ENCODE measurements at regions not wholly inside any gene's neighbourhood (a gene's known extent, or its start where the extent isn't known, plus 50 kb on each side); places are given as distances from the start of the nearest gene placed in this dataset.
A peak's percentile ranks its signal among the peaks of the same experiment; 100 is the strongest.
"Not testable (repeated sequence)": the region's sequence is repeated elsewhere in the genome, so short reads cannot be mapped to it uniquely, and the experiment has no call there.

DNA sequence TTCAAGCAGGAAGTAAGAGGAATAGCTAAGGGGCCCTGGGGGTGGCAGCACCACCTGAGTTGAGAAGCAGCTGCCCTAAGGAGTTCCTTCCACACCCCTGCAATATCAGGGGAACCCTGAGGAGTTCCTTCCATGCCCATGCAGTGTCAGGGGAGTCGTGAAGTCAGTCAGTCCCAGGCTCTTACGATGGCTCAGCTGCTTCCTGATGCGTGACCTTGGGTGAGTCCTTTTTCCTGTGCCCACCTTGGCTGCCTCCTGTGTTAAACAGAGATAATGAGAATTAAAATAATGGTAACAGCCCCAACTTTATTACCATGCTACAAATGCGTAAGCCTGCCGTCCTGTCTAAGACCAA is 181.1 kb downstream of the MIAT start:
- Histone ChIP-seq H3K4me3 (no peak overlapping the region), H3K4me1 (ENCODE audit: low read depth) (peaks cover 3% of the 10 kb centered on the region), H3K9me3 (ENCODE audit: low read depth) (no peaks in the 10 kb centered on the region), H3K36me3 (no peaks in the 10 kb centered on the region), H3K27ac (no peak overlapping the region), H3K27me3 (no peaks in the 10 kb centered on the region)
- TF ChIP-seq, protein P1, sequence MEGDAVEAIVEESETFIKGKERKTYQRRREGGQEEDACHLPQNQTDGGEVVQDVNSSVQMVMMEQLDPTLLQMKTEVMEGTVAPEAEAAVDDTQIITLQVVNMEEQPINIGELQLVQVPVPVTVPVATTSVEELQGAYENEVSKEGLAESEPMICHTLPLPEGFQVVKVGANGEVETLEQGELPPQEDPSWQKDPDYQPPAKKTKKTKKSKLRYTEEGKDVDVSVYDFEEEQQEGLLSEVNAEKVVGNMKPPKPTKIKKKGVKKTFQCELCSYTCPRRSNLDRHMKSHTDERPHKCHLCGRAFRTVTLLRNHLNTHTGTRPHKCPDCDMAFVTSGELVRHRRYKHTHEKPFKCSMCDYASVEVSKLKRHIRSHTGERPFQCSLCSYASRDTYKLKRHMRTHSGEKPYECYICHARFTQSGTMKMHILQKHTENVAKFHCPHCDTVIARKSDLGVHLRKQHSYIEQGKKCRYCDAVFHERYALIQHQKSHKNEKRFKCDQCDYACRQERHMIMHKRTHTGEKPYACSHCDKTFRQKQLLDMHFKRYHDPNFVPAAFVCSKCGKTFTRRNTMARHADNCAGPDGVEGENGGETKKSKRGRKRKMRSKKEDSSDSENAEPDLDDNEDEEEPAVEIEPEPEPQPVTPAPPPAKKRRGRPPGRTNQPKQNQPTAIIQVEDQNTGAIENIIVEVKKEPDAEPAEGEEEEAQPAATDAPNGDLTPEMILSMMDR (IDR thresholded peaks at IDR 0.05; ENCODE audit: low read depth, low read length), result no peak
- no peak for DNase-seq (ENCODE audit: low read depth in 1 of 2, low spot score in 1 of 2)

DNA sequence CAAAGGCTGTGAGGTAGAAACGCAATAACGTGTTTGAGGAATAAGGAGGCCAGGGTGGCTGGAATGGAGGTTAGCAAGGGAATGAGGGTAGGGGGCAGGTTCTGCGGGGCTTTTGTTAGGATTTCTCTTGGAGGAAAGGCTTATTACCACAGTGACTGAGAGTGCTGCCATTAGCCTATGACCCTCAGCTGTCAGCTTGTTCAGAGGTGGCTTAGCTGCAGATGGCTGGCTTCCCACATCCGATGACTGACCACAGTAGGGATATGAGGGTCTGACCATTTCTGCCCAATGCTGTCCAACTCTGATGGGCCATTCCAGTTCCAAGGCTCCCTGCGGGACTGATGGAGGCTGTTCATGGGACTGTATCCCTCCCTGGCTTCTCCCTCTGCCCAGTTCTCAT is 181.8 kb downstream of the MIAT start:
- H3K4me1 ChIP-seq (ENCODE audit: low read depth), result peaks cover 3% of the 10 kb centered on the region
- no peaks in the 10 kb centered on the region for H3K9me3 ChIP-seq (ENCODE audit: low read depth)
- no peak overlapping the region for H3K4me3 ChIP-seq
- TF ChIP-seq, protein P1 (IDR thresholded peaks at IDR 0.05; ENCODE audit: low read depth, low read length), result no peak
- H3K27me3 ChIP-seq, result no peaks in the 10 kb centered on the region
- no peak for DNase-seq (ENCODE audit: low read depth in 1 of 2, low spot score in 1 of 2)
- H3K27ac ChIP-seq, result no peak overlapping the region
- no peaks in the 10 kb centered on the region for H3K36me3 ChIP-seq

DNA sequence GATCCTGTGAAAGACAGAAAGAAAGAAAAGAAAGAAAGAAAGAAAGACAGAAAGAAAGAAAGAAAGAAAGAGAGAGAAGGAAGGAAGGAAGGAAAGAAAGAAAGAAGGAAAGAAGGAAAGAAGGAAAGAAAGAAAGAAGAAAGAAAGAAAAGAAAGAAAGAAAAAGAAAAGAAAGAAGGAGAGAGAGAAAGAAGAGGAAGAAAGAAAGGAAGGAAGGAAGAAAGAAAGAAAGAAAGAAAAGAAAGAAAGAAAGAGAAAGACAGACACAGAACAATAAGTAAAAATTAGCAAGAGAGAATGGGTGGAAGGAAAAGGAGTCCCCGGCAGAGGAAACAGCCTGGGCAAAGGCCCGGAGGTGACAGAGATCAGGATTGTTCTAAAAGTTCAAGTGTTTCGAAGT is 183.4 kb downstream of the MIAT start:
- not testable (repeated sequence) for H3K9me3 ChIP-seq (ENCODE audit: low read depth); H3K4me1 ChIP-seq (ENCODE audit: low read depth); H3K4me3 ChIP-seq; DNase-seq (ENCODE audit: low read depth in 1 of 2, low spot score in 1 of 2); H3K36me3 ChIP-seq; H3K27me3 ChIP-seq; H3K27ac ChIP-seq

DNA sequence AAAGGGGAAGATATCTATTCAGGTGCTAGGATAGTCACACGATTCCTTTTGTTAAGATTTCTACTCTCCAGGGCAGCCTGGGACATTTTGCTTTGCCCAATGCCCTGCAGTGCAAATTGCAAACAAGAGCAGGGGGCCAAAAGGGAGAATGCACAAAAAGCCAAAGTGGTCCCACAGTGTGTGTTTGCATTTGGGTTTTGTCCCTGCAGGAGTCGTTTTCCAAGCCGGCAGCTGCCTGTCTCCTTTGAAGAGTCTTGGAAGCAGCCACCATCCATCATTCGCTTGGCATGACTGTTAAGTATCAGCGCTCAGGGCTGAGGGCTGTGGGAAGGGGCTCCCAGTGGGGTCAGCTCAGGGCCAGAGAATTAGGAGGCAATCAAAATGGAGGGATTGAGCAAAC is 184.7 kb downstream of the MIAT start:
- no peak overlapping the region for H3K4me3 ChIP-seq
- DNase-seq (ENCODE audit: low read depth in 1 of 2, low spot score in 1 of 2), result no peak
- H3K36me3 ChIP-seq, result no peaks in the 10 kb centered on the region
- peaks cover 3% of the 10 kb centered on the region for H3K4me1 ChIP-seq (ENCODE audit: low read depth)
- TF ChIP-seq, protein P1 (IDR thresholded peaks at IDR 0.05; ENCODE audit: low read depth, low read length), result no peak
- H3K9me3 ChIP-seq (ENCODE audit: low read depth), result no peaks in the 10 kb centered on the region
- H3K27me3 ChIP-seq, result no peaks in the 10 kb centered on the region
- H3K27ac ChIP-seq, result no peak overlapping the region

DNA sequence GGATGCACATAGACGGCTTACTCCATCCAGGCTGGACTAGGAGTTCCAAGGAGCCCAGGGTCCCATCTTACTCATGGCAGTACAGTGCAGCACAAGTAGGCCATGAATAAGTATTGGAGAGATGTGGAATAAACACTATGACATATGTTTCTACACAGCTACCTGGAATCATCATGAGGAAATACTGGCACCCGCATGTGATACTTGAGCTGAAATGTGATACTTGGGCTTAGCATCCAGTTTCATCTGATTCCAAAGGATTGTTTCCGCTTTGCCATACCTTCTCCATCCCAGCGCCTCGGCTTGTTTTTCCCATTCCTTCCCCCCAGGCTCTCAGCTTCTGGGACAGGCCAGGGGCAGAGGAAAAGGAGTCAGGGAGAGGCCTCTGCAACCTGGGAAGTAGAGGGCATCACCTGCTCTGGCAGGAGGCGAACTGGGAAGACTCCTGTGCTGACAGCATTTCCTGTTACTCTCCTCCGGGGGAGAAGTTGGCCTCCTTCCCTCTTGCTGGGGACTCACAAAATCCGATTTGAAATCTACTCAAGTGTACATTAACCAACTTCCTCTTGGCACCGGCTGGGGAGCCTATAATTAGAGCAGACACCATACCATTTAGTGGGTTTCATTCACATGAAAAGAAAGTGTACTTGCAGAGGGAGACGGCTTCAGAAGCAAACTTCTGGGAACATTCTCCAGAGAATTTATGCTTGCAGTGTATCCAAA is 187.8 kb downstream of the MIAT start:
- Histone ChIP-seq H3K27me3 (no peaks in the 10 kb centered on the region), H3K36me3 (no peaks in the 10 kb centered on the region), H3K4me3 (no peak overlapping the region), H3K9me3 (ENCODE audit: low read depth) (no peaks in the 10 kb centered on the region), H3K27ac (no peak overlapping the region), H3K4me1 (ENCODE audit: low read depth) (no peaks in the 10 kb centered on the region)
- DNase-seq (ENCODE audit: low read depth in 1 of 2, low spot score in 1 of 2), result peak in 1 of 2 donors; percentile 15
- TF ChIP-seq, protein P1 (IDR thresholded peaks at IDR 0.05; ENCODE audit: low read depth, low read length), result no peak

DNA sequence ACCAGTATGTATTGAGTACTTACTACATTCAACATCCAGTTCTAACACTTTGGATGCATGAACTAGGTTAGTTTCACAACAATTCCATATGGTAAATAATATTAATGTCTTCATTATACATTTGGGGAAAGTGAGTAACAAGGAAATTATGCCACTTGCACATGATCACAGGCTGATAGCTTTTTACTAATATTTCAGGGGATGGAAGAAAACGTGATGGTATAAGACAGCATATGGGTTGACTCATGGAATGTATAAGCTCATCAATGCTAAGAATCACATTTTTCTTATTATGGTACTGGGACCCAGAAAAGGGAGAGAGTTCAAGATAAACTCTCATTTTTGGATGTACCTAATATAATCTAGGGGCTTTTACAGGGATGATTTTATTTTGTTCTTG is 188.7 kb downstream of the MIAT start:
- Histone ChIP-seq H3K9me3 (ENCODE audit: low read depth) (no peaks in the 10 kb centered on the region), H3K4me3 (no peak overlapping the region), H3K27me3 (no peaks in the 10 kb centered on the region), H3K4me1 (ENCODE audit: low read depth) (no peaks in the 10 kb centered on the region), H3K27ac (no peak overlapping the region), H3K36me3 (no peaks in the 10 kb centered on the region)
- DNase-seq (ENCODE audit: low read depth in 1 of 2, low spot score in 1 of 2), result no peak
- TF ChIP-seq, protein P1 (IDR thresholded peaks at IDR 0.05; ENCODE audit: low read depth, low read length), result no peak

All from cardiac muscle cell (in vitro differentiated cells and primary cell).